NCI-H2171 treated with DMSO at 0.1 percent for 48 hours (cell line): ENCODE measurements at regions not wholly inside any gene's neighbourhood (a gene's known extent, or its start where the extent isn't known, plus 50 kb on each side); places are given as distances from the start of the nearest gene placed in this dataset.
"Not testable (repeated sequence)": the region's sequence is repeated elsewhere in the genome, so short reads cannot be mapped to it uniquely, and the experiment has no call there.

Source experiments
- DNase-seq: peaks from one replicate; lab custom pipeline; 2025; lab: John Stamatoyannopoulos, UW

GRCh38 chr13:112174476-112175110, 107.6 kb downstream of the SOX1 start:
- no peak for DNase-seq

GRCh38 chr13:112175162-112176075, 108.5 kb downstream of the SOX1 start:
- no peak for DNase-seq

GRCh38 chr13:112176141-112177119, 109.5 kb downstream of the SOX1 start:
- DNase-seq, result not testable (repeated sequence)

GRCh38 chr13:112177450-112178288, 110.7 kb downstream of the SOX1 start:
- DNase-seq, result no peak

- DNase-seq, result no peak
Measured at GRCh38 chr13:112178769-112179168, 111.8 kb downstream of the SOX1 start.

- DNase-seq, result no peak
Measured at GRCh38 chr13:112179421-112179820, 112.5 kb downstream of the SOX1 start.

- no peak for DNase-seq
Measured at GRCh38 chr13:112179995-112180394, 113.0 kb downstream of the SOX1 start.

GRCh38 chr13:112181336-112182067, 114.6 kb downstream of the SOX1 start:
- no peak for DNase-seq

GRCh38 chr13:112182251-112182650, 115.3 kb downstream of the SOX1 start:
- no peak for DNase-seq

- no peak for DNase-seq
Measured at GRCh38 chr13:112182846-112183531, 116.0 kb downstream of the SOX1 start.

- DNase-seq, result no peak
Measured at GRCh38 chr13:112183532-112184090, 116.7 kb downstream of the SOX1 start.

- DNase-seq, result no peak
Measured at GRCh38 chr13:112184261-112184660, 117.3 kb downstream of the SOX1 start.

GRCh38 chr13:112184851-112185371, 118.0 kb downstream of the SOX1 start:
- DNase-seq, result no peak

GRCh38 chr13:112185466-112185865, 118.5 kb downstream of the SOX1 start:
- no peak for DNase-seq

GRCh38 chr13:112186091-112186490, 119.1 kb downstream of the SOX1 start:
- DNase-seq, result no peak

GRCh38 chr13:112187527-112188297, 120.8 kb downstream of the SOX1 start:
- no peak for DNase-seq

GRCh38 chr13:112188298-112188610, 121.3 kb downstream of the SOX1 start:
- no peak for DNase-seq

GRCh38 chr13:112193463-112194166, 126.7 kb downstream of the SOX1 start:
- DNase-seq, result no peak
